Stimulated activated CD4-positive, alpha-beta T cell treated with anti-CD3 and anti-CD28 coated beads, Interleukin-2, amount 100 ng/mL, for 48 hours (primary cell): ENCODE measurements at regions not wholly inside any gene's neighbourhood (a gene's known extent, or its start where the extent isn't known, plus 50 kb on each side); places are given as distances from the start of the nearest gene placed in this dataset.
"Not testable (repeated sequence)": the region's sequence is repeated elsewhere in the genome, so short reads cannot be mapped to it uniquely, and the experiment has no call there.

ENCODE experiments used
- DNase-seq, 2 donors: peaks; one replicate each; pipeline ENCODE4 v3.0.0-alpha.2; 2020

DNA sequence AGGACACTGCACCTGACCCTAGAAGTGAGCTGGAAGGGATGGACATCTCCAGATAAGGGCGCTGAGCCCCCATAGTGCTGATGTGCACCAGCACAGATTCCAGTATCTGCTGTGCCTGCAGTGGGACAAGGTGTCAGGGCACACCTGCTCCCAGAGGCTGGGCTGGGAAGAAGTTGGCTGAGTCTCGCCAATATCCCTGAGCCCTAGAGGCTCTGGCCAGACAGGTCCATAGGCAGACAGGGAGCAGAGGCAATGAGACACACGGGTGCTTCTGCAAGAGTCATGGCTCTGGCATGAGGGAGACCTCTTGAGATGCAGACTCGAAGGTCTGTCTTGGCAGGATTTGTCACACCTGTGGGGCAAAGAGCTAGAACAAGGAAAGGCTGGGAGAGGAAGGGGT is 1321.5 kb downstream of the UQCRFS1 start:
- DNase-seq, result no peak

GRCh38 chr19:27890696-27891095 is 1322.3 kb downstream of the UQCRFS1 start:
- no peak for DNase-seq

- no peak for DNase-seq
These were observed 1322.7 kb downstream of the UQCRFS1 start for GRCh38 chr19:27890206-27890605.

DNA sequence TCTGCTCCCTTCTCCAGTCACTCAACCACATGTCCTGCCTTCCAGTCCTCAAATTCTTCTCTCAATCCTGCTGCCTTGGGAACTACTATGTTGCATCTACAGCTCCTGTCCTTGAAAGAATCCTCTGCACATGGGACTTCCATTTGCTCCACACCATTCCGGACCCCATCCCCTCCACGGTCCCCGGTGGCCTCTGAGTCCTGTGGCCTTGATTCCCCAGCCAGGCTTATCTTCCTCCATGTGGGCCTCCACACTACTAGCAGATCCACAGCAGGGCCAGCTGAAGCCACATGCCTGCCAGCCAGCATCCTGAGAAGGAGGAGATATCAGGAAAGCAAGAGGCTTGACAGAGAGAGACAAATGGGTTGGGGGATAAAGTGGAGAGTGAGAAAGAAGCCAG is 1323.8 kb downstream of the UQCRFS1 start:
- DNase-seq, result no peak

DNA sequence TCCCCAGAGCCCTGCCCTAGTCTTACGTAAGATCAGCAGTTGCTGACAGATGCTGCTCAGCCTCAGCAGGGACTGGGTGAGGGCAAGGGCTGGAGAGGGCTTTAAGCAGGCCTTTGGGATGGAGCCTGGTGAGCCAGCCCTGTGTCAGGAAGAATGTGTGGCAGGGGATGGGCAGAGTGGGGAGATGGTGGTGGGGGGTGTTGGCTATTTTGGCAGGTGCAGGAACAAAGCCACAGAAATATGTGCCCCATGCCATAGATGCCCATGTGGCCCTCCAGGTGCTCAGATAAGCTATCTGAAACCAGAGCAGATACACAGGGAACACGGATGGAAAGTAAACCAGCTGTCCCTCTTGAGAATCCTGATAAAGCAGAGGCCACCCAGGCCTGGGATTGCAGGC is 1325.0 kb downstream of the UQCRFS1 start:
- DNase-seq, result no peak

DNA sequence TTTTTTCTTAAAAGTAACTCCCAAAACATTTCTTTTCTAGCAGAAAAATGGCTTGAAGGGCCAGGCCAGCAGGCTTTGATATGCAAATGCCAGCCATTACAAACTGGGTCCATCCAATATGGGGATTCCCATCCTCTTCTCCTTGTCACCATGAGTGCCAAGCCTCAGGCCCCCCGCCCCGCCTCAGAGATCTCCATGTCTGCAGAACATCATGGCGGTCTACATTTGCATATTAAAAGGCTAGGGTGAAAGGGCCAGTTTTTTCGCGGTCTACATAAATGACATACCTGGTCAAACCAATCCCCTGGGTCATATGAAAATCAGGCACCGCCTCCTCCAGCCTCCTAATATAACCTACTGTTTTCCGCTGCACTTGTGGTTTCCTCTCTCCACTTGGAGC is 1327.6 kb downstream of the UQCRFS1 start:
- DNase-seq, result no peak

DNA sequence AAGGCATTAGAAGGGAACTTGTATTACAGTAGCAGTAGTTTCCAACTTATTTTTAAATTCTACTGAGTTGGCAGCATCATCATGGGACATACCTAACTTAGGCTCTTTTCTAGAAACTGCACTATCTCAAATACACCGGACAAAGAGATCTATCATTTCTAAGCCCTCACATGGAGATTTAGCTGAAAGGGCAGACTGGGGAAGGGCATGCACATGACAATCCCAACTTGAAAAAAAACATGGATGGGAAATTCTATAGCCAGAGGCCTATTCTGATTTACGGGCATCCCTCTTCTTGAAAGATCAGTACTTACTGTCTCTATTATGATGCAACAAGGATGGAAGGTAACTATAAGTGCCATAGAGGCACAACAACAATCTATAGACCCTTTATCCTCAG is 1328.6 kb downstream of the UQCRFS1 start:
- no peak for DNase-seq

DNA sequence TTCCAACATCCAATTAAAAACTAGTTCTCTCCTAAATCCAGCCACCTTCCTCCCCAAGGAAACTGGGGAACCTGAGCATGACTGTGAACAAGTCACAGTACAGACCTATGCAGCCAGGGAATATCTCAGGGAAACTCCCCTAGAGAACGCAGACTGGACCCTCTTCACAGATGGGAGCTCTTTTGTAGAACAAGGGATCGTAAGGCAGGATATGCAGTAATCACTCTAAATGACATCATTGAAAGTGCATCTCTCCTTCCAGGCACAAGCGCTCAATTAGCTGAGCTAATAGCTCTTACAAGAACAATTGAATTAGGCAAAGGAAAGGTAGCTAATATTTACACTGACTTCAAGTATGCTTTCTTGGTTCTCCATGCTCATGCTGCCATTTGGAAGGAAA is 1331.7 kb downstream of the UQCRFS1 start:
- DNase-seq, result no peak

DNA sequence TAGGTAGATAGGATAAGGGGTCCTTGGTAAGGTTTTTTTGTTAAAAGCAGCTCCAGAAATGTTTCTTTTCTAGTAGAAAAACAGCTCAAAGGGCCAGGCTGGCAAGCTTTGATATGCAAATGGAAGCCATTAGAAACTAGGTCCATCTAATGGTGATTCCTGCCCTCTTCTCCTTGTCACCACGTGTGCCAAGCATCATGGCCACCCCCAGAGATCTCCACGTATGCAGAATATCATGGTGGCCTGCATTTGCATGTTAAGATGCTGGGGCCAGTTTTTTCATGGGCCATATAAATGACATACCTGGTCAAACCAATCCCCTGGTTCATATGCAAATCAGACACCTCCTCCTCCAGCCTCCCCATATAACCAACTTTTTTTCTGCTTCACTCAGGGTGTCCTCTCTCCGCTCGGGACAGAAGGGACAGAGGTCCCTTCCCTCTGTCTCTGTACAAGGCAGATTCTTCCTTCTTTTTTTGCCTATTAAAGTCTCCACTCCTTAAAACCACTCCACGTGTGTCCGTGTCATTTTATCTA is 1335.9 kb downstream of the UQCRFS1 start:
- no peak for DNase-seq

- no peak for DNase-seq
These were observed 1336.5 kb downstream of the UQCRFS1 start for GRCh38 chr19:27876489-27876888.

DNA sequence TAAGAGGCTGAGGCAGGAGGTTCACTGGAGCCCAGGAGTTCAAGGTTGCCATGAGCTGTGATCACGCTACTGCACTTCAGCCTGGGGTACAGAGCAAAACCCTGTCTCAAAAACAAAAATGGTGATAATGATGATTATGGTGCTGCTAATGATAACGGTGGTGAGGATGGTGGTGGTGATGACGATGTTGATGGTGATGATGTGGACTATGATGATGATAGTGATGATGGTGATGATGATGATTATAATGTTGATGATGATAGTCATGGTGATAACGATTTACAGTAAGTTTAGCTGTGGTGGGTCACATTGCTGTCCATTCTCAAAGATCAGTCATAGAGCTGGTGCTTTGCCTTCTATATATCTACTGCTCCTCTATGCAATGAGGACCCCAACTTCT is 1340.6 kb downstream of the UQCRFS1 start:
- no peak for DNase-seq

- no peak for DNase-seq
These were observed 1342.7 kb downstream of the UQCRFS1 start for GRCh38 chr19:27870293-27870692.

DNA sequence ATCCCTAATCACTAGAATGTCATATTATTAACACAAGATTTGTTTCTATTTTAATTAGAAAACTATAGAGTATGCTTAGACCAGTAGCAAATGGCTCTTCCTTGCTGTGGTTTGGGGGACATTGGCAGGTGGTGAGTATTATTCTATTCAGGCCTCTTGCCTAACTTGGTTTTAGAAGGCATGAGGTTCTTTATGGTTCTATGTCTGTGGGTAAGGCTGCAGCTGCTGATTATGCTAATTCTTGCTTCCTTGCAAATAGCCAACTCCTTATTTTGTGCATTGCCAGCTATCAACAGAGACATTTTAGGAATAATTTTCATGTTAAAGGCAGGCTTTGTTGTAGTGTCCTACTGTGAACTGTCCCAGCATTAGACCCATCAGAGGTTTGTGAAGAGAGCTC is 1344.9 kb downstream of the UQCRFS1 start:
- DNase-seq, result no peak

- DNase-seq, result no peak
These were observed 1346.8 kb downstream of the UQCRFS1 start for GRCh38 chr19:27865927-27866777.

GRCh38 chr19:27861411-27861975 is 1351.5 kb downstream of the UQCRFS1 start:
- DNase-seq, result no peak

- DNase-seq, result no peak
These were observed 1352.5 kb downstream of the UQCRFS1 start for GRCh38 chr19:27860309-27860934.

GRCh38 chr19:27859689-27860088 is 1353.3 kb downstream of the UQCRFS1 start:
- DNase-seq, result no peak

DNA sequence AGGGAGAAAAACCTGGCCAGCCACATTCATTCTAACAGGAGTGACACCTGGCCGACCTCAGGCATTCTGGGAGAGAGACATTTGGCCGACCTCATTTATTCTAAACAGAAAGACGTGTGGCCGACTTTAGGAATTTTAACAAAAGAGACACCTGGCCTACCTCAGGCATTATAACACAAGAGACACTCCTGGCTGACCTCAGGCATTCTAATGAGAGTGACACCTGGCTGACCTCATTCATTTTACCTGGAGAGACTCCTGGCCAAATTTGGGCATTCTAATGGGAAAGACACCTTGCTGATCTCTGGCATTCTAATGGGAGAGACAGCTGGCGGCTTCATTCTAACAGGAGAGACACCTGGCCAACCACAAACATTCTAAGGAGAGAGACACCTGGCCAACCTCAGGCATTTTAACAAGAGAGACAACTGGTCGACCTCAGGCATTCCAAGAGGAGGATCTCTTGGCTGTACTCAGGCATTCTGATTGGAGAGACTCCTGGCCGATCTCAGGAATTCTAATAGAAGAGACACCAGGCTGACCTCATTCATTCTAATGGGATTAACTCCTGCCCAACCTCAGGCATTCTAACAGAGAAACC is 1353.9 kb downstream of the UQCRFS1 start:
- no peak for DNase-seq

- not testable (repeated sequence) for DNase-seq
These were observed 1360.0 kb downstream of the UQCRFS1 start for GRCh38 chr19:27852931-27853330.

DNA sequence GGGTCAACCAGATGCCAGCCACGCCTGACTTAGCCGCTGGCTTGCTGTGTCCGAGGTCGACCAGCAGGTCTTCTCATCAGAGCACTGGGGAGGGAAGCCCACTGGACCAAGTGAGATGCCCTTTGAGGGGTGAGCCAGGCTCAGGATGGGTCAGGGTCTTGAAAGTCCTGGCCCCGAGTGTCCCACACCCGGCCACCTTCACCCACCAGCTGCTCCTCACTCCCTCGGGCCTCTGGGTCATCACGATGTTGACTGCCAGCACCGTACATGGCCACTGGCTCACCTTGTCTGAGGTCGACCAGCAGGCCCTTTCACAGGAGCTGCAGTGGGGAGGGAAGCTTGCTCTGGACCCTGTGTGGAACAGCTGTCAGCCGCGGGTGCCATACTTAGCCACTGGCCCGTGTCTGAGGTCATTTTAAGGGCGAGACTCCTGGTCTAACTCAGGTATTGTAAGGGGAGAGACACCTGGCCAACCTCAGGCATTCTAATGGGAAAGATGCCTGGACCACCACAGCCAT is 1361.3 kb downstream of the UQCRFS1 start:
- no peak for DNase-seq

- DNase-seq, result no peak
These were observed 1361.9 kb downstream of the UQCRFS1 start for GRCh38 chr19:27851002-27851481.

GRCh38 chr19:27846944-27847343 is 1366.0 kb downstream of the UQCRFS1 start:
- no peak for DNase-seq

GRCh38 chr19:27844261-27844660 is 1368.7 kb downstream of the UQCRFS1 start:
- DNase-seq, result no peak
